T47D (cell line): ENCODE measurements at regions not wholly inside any gene's neighbourhood (a gene's known extent, or its start where the extent isn't known, plus 50 kb on each side); places are given as distances from the start of the nearest gene placed in this dataset.

Experiments used
- DNase-seq, 2 experiments: peaks; one replicate each; pipeline versions ENCODE4 v3.0.0 to v3.0.0-alpha.2; 2011 to 2012; ENCODE audit warnings: low read depth in 1 of 2, low spot score in 1 of 2
- JUND ChIP-seq: IDR thresholded peaks from 2 replicates; pipeline ENCODE4 v1.6.1; 2012; ENCODE audit warnings: low read depth
- in situ Hi-C: cut with HindIII; loops from 2 replicates; pipeline ENCODE4 v1.10.0; 2016; ENCODE audit warnings: low sequenced_read_pairs, low pct_unique_long_range_greater_than_20kb

DNA sequence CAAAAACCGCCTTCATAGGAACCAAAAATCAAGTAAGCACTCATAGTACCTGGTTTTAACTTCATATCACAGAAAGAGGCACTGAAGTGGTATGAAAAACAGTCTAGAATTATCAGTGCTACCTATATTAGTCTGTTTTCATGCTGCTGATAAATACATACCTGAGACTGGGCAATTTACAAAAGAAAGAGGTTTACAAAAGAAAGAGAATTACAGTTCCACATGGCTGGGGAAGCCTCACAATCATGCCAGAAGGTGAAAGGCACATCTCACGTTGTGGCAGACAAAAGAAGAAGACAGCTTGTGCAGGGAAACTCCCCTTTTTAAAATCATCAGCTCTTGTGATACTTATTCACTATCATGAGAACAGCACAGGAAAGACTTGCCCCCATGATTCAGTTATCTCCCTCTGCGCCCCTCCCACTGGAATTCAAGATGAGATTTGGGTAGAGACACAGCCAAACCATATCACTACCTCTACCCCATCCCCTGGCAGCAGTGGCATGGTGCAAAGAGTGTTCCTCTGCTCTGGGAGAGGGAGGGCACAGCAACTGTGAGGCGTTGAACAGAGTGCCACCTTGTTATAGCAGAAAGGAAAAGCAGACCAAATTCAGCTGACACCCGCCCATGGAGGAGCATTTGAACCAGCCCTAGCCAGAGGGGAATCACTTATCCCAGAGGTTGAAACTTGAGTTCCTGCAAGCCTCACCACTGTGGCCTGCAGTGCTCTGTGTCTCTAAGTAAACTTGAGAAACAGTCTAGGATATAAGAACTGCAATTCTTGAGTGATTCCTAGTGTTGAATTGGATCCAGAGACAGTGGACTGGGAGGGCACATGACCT, 61.9 kb upstream of the PTPRZ1 start:
- in situ Hi-C loops, result no loop called here
- DNase-seq, result no peak
- TF ChIP-seq JUND, result no peak

- in situ Hi-C loops, result no loop called here
- DNase-seq, result no peak
- TF ChIP-seq JUND, result no peak
Measured at GRCh38 chr7:121807078-121807477, 65.9 kb upstream of the PTPRZ1 start.

DNA sequence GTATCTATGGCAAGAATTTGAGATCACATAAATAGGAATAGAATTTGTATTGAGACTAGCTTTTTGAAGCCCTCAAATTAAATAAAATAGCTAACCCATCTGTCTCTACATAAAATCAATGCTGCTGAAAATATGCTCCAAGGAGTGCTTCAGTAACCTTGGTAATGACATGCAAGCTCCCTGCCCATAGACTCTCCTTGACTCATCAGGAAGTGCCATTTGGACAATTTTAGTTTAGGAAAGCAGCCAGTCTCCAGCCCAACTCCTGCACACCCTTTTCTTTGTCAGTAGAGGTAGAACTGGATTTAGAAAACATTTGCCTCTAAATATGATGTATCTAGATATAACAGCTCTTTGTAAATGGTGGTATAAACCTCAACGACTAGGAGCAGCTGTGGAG, 69.9 kb upstream of the PTPRZ1 start:
- TF ChIP-seq JUND, result no peak
- in situ Hi-C loops, result no loop called here
- DNase-seq, result no peak

DNA sequence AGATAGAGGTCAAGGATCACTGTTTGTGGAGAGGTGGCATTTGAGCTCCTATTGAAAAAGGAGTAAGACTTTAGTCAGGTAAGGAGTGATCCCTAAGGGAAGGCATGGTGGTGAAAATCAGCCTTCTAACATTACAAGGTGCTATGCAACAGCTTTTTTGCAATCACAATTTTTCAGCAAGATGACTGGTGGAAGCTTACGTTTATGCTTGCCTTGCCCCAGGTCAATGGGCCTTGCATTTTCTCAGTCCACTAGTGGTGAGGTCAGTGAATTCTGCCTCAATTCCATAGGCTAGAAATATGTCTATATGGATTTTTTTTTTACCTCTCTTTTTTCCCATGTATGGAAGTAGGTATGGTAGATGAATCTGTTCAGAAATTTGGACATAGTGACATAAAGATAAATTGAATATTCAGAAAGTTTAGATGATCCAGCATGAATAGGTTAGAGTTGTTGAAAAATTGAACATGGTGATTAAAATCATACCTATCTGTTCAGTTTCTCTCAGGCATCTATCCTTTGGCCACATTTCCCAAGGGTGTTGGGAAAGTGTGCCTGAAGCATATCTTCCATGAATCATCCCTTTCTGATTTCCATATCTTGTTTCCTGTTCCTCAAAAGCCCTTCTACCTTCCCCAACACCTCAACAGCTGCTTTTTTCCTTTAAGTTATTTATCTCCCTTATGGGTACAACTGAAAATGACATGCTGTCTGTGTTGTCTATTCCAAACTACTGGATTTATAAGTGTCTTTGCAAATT, 71.9 kb upstream of the PTPRZ1 start:
- TF ChIP-seq JUND, result no peak
- no peak for DNase-seq
- in situ Hi-C loops, result no loop called here

DNA sequence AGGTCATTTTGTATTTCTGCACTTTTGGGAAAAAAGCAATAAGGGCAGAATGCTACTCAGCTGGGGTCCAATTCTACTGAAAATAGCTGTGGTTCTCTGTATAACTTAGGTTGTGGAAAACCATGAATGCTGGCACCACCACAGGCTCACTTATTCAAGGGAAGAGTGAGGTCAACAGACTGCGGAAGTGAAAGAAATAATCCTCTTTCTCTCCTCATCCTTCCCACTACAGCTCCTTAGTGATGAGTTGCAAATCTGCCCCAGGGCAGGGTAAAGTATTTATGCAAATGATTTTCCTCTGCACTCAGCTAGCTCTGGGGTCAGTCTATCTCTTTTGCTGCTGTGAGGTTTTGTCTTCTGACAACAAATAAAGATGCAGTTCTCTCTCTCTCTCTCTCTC, 74.1 kb upstream of the PTPRZ1 start:
- in situ Hi-C loops, result no loop called here
- no peak for DNase-seq
- no peak for TF ChIP-seq JUND

DNA sequence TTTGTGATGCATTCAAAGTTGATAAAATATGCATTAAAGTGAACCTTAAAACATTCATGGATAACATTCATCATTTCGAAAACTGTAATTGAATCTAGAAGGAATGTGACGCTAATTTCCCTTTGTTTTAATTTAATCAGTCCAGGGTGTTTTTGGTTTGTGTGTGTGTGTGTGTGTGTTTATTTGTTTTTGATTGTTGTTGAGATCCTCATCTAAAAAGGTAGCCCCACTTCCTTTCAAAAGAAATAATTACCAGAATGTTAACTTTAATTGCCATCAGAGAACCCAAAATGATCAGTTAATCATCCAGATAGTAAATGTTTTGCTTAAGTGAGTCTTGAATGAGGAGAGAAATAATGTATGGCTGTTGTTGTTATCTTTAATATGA, 74.5 kb upstream of the PTPRZ1 start:
- in situ Hi-C loops, result no loop called here
- TF ChIP-seq JUND, result no peak

GRCh38 chr7:121797657-121798452, 75.1 kb upstream of the PTPRZ1 start:
- TF ChIP-seq JUND, result no peak
- no peak for DNase-seq
- in situ Hi-C loops, result no loop called here

More for the DNA sequence above, 74.5 kb upstream of the PTPRZ1 start:
- no peak for DNase-seq

GRCh38 chr7:121796936-121797656, 75.9 kb upstream of the PTPRZ1 start:
- in situ Hi-C loops, result no loop called here
- no peak for DNase-seq

DNA sequence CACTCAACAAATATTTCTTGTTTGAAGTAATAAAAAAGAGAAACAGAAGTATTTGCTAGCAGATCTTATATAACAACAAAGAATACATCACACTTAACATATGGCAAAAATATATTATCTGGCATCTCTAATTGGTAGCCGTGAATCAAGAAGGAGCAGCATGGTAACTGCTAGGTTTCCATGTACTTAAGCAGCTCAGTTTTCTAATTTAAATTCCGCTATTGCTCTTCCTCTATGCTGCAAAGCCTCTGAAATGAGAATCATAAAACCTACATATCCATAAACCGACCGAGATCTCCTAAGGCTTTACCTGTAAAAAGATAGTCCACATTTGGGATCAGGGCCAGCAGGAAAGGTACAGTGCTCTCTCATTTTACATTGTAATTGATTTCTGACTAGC, 76.6 kb upstream of the PTPRZ1 start:
- in situ Hi-C loops, result no loop called here
- TF ChIP-seq JUND, result no peak
- DNase-seq, result no peak

More at GRCh38 chr7:121796936-121797656, 75.9 kb upstream of the PTPRZ1 start:
- no peak for TF ChIP-seq JUND

DNA sequence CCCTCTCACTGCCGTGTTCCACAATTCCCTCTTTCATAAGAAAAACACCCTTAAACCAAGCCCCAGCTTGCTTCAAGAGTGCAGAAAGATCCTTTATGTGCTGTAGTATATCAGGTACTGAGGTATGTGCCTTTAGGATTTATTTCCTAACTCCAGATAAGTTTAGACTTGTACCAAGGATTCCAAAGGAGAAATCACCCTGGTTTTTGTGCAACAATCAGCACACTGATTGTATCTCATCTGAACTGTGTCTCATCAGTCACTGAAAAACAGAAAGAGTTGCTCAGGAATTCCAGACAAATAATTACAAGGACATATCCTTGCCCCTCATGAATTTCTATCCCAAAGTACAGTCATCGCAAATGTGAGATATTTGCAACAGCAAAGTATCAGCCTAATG, 77.2 kb upstream of the PTPRZ1 start:
- DNase-seq, result no peak
- no peak for TF ChIP-seq JUND
- in situ Hi-C loops, result no loop called here

- no peak for TF ChIP-seq JUND
- no peak for DNase-seq
- in situ Hi-C loops, result no loop called here
Measured at GRCh38 chr7:121793716-121794115, 79.2 kb upstream of the PTPRZ1 start.

GRCh38 chr7:121777672-121778071, 95.3 kb upstream of the PTPRZ1 start:
- no peak for TF ChIP-seq JUND
- DNase-seq, result no peak
- in situ Hi-C loops, result no loop called here
